Gastroesophageal sphincter (tissue), 3 donors: ENCODE measurements at regions not wholly inside any gene's neighbourhood (a gene's known extent, or its start where the extent isn't known, plus 50 kb on each side); places are given as distances from the start of the nearest gene placed in this dataset.

Source experiments
- CTCF ChIP-seq, 4 experiments: fragments of 200-600 bp in 2 of 4; fragments of 450-650 bp in 2 of 4; sonication (generic) in 1 of 4; IDR thresholded peaks; one replicate each; pipeline ENCODE4 v1.5.1; 2017 to 2019; ENCODE audit warnings: antibody characterized with exemption in 4 of 4, mild to moderate bottlenecking in 2 of 4, moderate library complexity in 2 of 4
- EP300 ChIP-seq: sonication (generic); formaldehyde crosslinking; IDR thresholded peaks from one replicate; pipeline ENCODE4 v1.6.1; 2017; ENCODE audit warnings: antibody characterized with exemption, mild to moderate bottlenecking
- POLR2A ChIP-seq, 2 donors: fragments of 450-650 bp; IDR thresholded peaks; one replicate each; pipeline ENCODE4 v1.6.1; 2017; ENCODE audit warnings: antibody characterized with exemption in 2 of 2, mild to moderate bottlenecking in 2 of 2, moderate library complexity in 1 of 2
- POLR2AphosphoS5 ChIP-seq: sonication (generic); formaldehyde crosslinking; IDR thresholded peaks from one replicate; pipeline ENCODE4 v1.6.1; 2017; ENCODE audit warnings: antibody characterized with exemption

GRCh38 chr2:215557701-215558100 lies 121.8 kb upstream of the FN1 start:
- TF ChIP-seq CTCF (IDR thresholded peaks at IDR 0.05) = no peak
- no peak for TF ChIP-seq POLR2AphosphoS5
- TF ChIP-seq EP300 = no peak
- TF ChIP-seq POLR2A (IDR thresholded peaks at IDR 0.05) = no peak
